Pancreas (tissue), 10 donors: ENCODE measurements at regions not wholly inside any gene's neighbourhood (a gene's known extent, or its start where the extent isn't known, plus 50 kb on each side); places are given as distances from the start of the nearest gene placed in this dataset.

Experiments used
- ATAC-seq, 4 donors: fragments of 200-7000 bp; cut with Tn5 transposase; one replicate each; pipeline versions ENCODE4 v1.8.0 to v1.9.1; 2020; ENCODE audit warnings: mild to moderate bottlenecking in 4 of 4, moderate library complexity in 4 of 4
- DNase-seq, 6 donors: peaks; one replicate each; pipeline ENCODE4 v3.0.0-alpha.2; 2020
- FAIRE-seq: peaks from 2 replicates; lab custom pipeline; 2012; peaks lifted over from hg19 to GRCh38; lab: Jason Lieb, UNC
- H3K27ac ChIP-seq, 4 donors: fragments of 200-600 bp; sonication (generic); 1 replicate in 3 of 4; 2 replicates in 1 of 4; pipeline versions ENCODE4 v1.5.0 to v1.8.0; 2020
- H3K27me3 ChIP-seq, 4 donors: fragments of 200-600 bp; one replicate each; pipeline ENCODE4 v1.8.0; 2021
- H3K36me3 ChIP-seq, 3 donors: fragments of 200-600 bp; sonication (generic) in 1 of 3; one replicate each; pipeline versions ENCODE4 v1.5.0 to v1.8.0; 2020 to 2021
- H3K4me1 ChIP-seq, 3 donors: fragments of 200-600 bp; one replicate each; pipeline ENCODE4 v1.8.0; 2021
- H3K4me3 ChIP-seq, 4 donors: fragments of 200-600 bp; sonication (generic) in 2 of 4; one replicate each; pipeline versions ENCODE4 v1.5.0 to v1.8.0; 2020 to 2021
- H3K9me3 ChIP-seq, 4 donors: fragments of 200-600 bp; one replicate each; pipeline ENCODE4 v1.8.0; 2021
- WGBS, 2 donors: extraction: QIAGEN DNeasy Blood & Tissue Kit; methylation state at CpG; one replicate each; pipeline ENCODE4 v1.1.7; 2013; 5-methylcytosine and 5-hydroxymethylcytosine counted together
- intact Hi-C, 3 donors: fragments of 100-400 bp; cut with DNase I; formaldehyde crosslinking; loops; one replicate each; pipeline versions ENCODE4 v1.11.1 to v1.14.2; 2022
- TF ChIP-seq, protein P1 (sequence below), 4 donors: fragments of 200-600 bp; sonication (generic) in 3 of 4; IDR thresholded peaks; one replicate each; pipeline versions ENCODE4 v1.5.0 to v1.8.0; 2021; ENCODE audit warnings: antibody characterized with exemption in 4 of 4
- donor health status: healthy with polysubstance abuse.
- donor health status: DM: no; HTN: no; CAD: no; lungs with moderate emphysema.
- donor health status: DM: no; HTN: no; CAD: no.
- donor health status: control.
- donor health status: control.
- donor health status: Bipolar disorder and iron deficiency.
- donor health status: DM: yes; HTN: yes; CAD: no.
- donor health status: DM: no; HTN: no; CAD: no.
- donor health status: DM: no; HTN: no; CAD: no.
- donor health status: DM: yes; HTN: yes; CAD: no.

DNA sequence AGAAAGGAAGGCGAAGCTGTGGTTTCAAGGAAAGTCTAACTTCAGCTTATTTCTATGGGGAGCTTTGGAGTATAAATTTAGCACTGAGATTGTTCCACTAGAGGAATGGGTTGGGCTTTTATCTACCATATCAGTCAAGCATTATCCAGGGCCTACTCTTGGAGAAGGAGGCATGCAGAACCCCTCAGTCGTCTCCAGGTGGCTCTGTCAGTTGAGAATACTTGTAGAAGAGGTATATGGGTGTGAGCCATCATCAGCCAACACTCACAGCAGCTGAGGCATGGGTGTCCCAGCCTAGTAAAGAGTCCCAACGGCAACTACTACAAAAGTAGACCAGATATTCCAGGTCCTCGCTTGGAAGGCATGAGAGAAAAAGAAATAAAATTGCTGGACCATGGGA lies 548.5 kb upstream of the GRAMD2B start:
- no peaks in the 10 kb centered on the region for H3K27me3 ChIP-seq
- no peak overlapping the region for H3K4me3 ChIP-seq
- no peaks in the 10 kb centered on the region for H3K36me3 ChIP-seq
- no peak for FAIRE-seq
- intact Hi-C loops, result no loop called here
- H3K9me3 ChIP-seq, result no peaks in the 10 kb centered on the region
- WGBS, 2 donors, result 80 to 84% methylated on average over 4 of the region's 4 CpGs
- DNase-seq, result no peak
- no peaks in the 10 kb centered on the region for H3K4me1 ChIP-seq
- H3K27ac ChIP-seq, result no peak overlapping the region
- ATAC-seq, result no peak
- TF ChIP-seq, protein P1, sequence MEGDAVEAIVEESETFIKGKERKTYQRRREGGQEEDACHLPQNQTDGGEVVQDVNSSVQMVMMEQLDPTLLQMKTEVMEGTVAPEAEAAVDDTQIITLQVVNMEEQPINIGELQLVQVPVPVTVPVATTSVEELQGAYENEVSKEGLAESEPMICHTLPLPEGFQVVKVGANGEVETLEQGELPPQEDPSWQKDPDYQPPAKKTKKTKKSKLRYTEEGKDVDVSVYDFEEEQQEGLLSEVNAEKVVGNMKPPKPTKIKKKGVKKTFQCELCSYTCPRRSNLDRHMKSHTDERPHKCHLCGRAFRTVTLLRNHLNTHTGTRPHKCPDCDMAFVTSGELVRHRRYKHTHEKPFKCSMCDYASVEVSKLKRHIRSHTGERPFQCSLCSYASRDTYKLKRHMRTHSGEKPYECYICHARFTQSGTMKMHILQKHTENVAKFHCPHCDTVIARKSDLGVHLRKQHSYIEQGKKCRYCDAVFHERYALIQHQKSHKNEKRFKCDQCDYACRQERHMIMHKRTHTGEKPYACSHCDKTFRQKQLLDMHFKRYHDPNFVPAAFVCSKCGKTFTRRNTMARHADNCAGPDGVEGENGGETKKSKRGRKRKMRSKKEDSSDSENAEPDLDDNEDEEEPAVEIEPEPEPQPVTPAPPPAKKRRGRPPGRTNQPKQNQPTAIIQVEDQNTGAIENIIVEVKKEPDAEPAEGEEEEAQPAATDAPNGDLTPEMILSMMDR (IDR thresholded peaks at IDR 0.05), result no peak

- Histone ChIP-seq H3K9me3 (no peaks in the 10 kb centered on the region), H3K36me3 (no peaks in the 10 kb centered on the region), H3K27ac (no peak overlapping the region), H3K4me1 (peaks cover 0 to 4% (median 0%) of the 10 kb centered on the region in 3 donors), H3K27me3 (no peaks in the 10 kb centered on the region), H3K4me3 (no peak overlapping the region)
- intact Hi-C loops, result no loop called here
- no peak for ATAC-seq
- WGBS, 2 donors, result 64 to 80% methylated on average over 3 of the region's 3 CpGs
- FAIRE-seq, result no peak
- no peak for DNase-seq
- TF ChIP-seq, protein P1 (IDR thresholded peaks at IDR 0.05), result no peak
Measured at GRCh38 chr5:125877248-125877647, 546.0 kb upstream of the GRAMD2B start.

DNA sequence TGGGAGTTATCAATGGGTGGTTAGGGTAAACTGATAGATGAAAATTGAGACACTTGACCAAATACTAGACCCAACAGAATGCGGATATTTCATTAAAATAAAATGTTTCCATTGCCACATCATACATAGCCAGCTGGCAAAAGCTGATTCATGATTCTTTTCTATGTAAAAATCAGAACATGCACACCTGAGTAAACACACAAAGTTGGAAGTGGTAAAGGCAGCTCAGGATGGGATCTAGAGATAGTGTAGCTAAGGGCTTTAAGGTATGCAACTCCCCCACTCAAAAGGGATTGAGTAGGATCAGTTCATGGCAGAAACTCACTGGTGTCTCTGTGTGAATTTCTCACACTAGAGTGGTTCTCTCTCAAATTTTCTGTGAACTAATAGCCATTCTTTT lies 541.1 kb upstream of the GRAMD2B start:
- 28 to 47% methylated on average over 1 of the region's 1 CpG for WGBS, 2 donors

DNA sequence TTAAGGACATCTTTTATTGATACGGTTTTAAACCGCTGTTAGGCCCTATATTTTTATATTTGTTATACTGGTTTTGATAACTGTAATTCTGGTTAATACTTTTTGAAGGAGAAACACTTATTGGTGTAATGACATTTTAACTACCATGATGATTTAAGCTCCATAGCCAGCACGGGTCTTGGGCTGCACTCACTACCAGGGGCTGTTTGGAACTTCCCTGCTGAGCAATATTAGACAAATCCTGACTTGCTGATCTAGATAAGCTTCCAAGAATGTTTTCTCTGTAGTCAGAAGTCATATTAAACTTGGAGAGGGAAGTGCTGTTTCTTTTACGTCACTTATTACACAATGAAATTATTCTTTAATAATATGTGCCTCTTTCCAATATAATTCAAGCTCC lies 540.0 kb upstream of the GRAMD2B start:
- Histone ChIP-seq H3K4me1 (peaks cover 0 to 5% (median 0%) of the 10 kb centered on the region in 3 donors), H3K9me3 (no peaks in the 10 kb centered on the region), H3K27ac (no peak overlapping the region), H3K36me3 (no peaks in the 10 kb centered on the region), H3K4me3 (no peak overlapping the region), H3K27me3 (no peaks in the 10 kb centered on the region)
- ATAC-seq, result no peak
- no peak for DNase-seq
- FAIRE-seq, result no peak
- intact Hi-C loops, result no loop called here
- WGBS, 2 donors, result 91 to 92% methylated on average over 4 of the region's 4 CpGs
- TF ChIP-seq, protein P1 (IDR thresholded peaks at IDR 0.05), result no peak

More for the DNA sequence above, 541.1 kb upstream of the GRAMD2B start:
- FAIRE-seq (no peak), DNase-seq (no peak), ATAC-seq (peak in 1 of 4 donors; percentile 55)
- Histone ChIP-seq H3K27me3 (no peaks in the 10 kb centered on the region), H3K4me3 (no peak overlapping the region), H3K36me3 (no peaks in the 10 kb centered on the region), H3K27ac (no peak overlapping the region), H3K9me3 (no peaks in the 10 kb centered on the region), H3K4me1 (peaks cover 0 to 5% (median 0%) of the 10 kb centered on the region in 3 donors)
- TF ChIP-seq, protein P1 (IDR thresholded peaks at IDR 0.05), result no peak
- intact Hi-C loops, result no loop called here

DNA sequence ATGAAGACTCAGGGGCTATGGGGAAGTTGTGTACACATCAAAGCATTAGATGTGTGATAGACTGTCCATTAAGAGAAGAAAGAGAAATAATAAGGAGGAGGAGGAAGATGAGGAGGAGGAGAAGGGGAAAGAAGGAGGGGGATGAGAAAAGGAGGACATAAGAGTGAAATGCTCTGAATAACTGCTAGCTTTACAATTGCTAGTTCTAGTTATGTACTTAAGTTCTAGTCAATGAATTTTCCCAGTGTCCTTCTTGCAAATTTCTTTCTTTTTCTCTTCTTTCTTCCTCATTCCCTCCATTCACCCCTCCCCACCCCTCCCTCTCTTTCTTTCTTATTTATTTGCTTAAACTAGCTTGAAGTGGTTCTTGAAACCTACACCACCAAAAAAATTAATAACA lies 534.9 kb upstream of the GRAMD2B start:
- no peaks in the 10 kb centered on the region for H3K36me3 ChIP-seq
- H3K9me3 ChIP-seq, result no peaks in the 10 kb centered on the region
- ATAC-seq (no peak), DNase-seq (no peak), FAIRE-seq (no peak)
- no peaks in the 10 kb centered on the region for H3K4me1 ChIP-seq
- no peaks in the 10 kb centered on the region for H3K27me3 ChIP-seq
- TF ChIP-seq, protein P1 (IDR thresholded peaks at IDR 0.05), result no peak
- H3K27ac ChIP-seq, result no peak overlapping the region
- H3K4me3 ChIP-seq, result no peak overlapping the region
- intact Hi-C loops, result no loop called here
